CMK (cell line): ENCODE measurements at regions not wholly inside any gene's neighbourhood (a gene's known extent, or its start where the extent isn't known, plus 50 kb on each side); places are given as distances from the start of the nearest gene placed in this dataset.

Experiments used
- DNase-seq: peaks from one replicate; pipeline ENCODE4 v3.0.0-alpha.2; 2010; ENCODE audit warnings: low read depth

- DNase-seq = peak; percentile 5
Observed at GRCh38 chr3:68306571-68306970, 625.8 kb downstream of the TAFA4 start.

- no peak for DNase-seq
Observed at GRCh38 chr3:68295457-68295856, 636.9 kb downstream of the TAFA4 start.

GRCh38 chr3:68290333-68290732 lies 635.9 kb upstream of the SUCLG2 start:
- DNase-seq = no peak

GRCh38 chr3:68288085-68288484 lies 633.7 kb upstream of the SUCLG2 start:
- no peak for DNase-seq

GRCh38 chr3:68287101-68287500 lies 632.7 kb upstream of the SUCLG2 start:
- no peak for DNase-seq

GRCh38 chr3:68274286-68274685 lies 619.9 kb upstream of the SUCLG2 start:
- DNase-seq = no peak

- no peak for DNase-seq
Observed at GRCh38 chr3:68271145-68271544, 616.7 kb upstream of the SUCLG2 start.

GRCh38 chr3:68256635-68257223 lies 602.3 kb upstream of the SUCLG2 start:
- no peak for DNase-seq

GRCh38 chr3:68249265-68249664 lies 594.9 kb upstream of the SUCLG2 start:
- DNase-seq = no peak

- no peak for DNase-seq
Observed at GRCh38 chr3:68242606-68243005, 588.2 kb upstream of the SUCLG2 start.

- no peak for DNase-seq
Observed at GRCh38 chr3:68239542-68239941, 585.1 kb upstream of the SUCLG2 start.

GRCh38 chr3:68234076-68234780 lies 579.8 kb upstream of the SUCLG2 start:
- no peak for DNase-seq

- no peak for DNase-seq
Observed at GRCh38 chr3:68228856-68229255, 574.4 kb upstream of the SUCLG2 start.

GRCh38 chr3:68220832-68221231 lies 566.4 kb upstream of the SUCLG2 start:
- no peak for DNase-seq

GRCh38 chr3:68211637-68212036 lies 557.2 kb upstream of the SUCLG2 start:
- no peak for DNase-seq

GRCh38 chr3:68210635-68211034 lies 556.2 kb upstream of the SUCLG2 start:
- DNase-seq = no peak

GRCh38 chr3:68207327-68207726 lies 552.9 kb upstream of the SUCLG2 start:
- no peak for DNase-seq

- DNase-seq = no peak
Observed at GRCh38 chr3:68206524-68207117, 552.2 kb upstream of the SUCLG2 start.

- no peak for DNase-seq
Observed at GRCh38 chr3:68186733-68187132, 532.3 kb upstream of the SUCLG2 start.

- no peak for DNase-seq
Observed at GRCh38 chr3:68176600-68176999, 522.2 kb upstream of the SUCLG2 start.

GRCh38 chr3:68173012-68173634 lies 518.7 kb upstream of the SUCLG2 start:
- DNase-seq = no peak

GRCh38 chr3:68172039-68172438 lies 517.6 kb upstream of the SUCLG2 start:
- no peak for DNase-seq

GRCh38 chr3:68163968-68164367 lies 509.6 kb upstream of the SUCLG2 start:
- no peak for DNase-seq
